ENCODE measurements at regions not wholly inside any gene's neighbourhood (a gene's known extent, or its start where the extent isn't known, plus 50 kb on each side); places are given as distances from the start of the nearest gene placed in this dataset.

DNA sequence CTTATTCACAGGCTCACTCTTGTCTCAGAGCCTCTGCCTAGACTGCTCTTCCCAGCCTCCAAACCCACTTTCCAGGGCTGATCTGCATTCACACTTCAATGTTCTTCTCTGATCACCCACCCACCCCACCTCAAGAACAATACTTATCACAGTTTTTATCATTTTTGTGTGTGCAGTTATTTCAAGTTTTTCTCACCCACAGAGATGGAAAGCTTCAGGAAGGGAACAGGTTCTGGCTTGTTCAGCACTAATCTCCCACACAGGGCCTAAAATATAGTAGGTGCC is 160.9 kb downstream of the MRPL14 start:
- TF ChIP-seq, protein P1, sequence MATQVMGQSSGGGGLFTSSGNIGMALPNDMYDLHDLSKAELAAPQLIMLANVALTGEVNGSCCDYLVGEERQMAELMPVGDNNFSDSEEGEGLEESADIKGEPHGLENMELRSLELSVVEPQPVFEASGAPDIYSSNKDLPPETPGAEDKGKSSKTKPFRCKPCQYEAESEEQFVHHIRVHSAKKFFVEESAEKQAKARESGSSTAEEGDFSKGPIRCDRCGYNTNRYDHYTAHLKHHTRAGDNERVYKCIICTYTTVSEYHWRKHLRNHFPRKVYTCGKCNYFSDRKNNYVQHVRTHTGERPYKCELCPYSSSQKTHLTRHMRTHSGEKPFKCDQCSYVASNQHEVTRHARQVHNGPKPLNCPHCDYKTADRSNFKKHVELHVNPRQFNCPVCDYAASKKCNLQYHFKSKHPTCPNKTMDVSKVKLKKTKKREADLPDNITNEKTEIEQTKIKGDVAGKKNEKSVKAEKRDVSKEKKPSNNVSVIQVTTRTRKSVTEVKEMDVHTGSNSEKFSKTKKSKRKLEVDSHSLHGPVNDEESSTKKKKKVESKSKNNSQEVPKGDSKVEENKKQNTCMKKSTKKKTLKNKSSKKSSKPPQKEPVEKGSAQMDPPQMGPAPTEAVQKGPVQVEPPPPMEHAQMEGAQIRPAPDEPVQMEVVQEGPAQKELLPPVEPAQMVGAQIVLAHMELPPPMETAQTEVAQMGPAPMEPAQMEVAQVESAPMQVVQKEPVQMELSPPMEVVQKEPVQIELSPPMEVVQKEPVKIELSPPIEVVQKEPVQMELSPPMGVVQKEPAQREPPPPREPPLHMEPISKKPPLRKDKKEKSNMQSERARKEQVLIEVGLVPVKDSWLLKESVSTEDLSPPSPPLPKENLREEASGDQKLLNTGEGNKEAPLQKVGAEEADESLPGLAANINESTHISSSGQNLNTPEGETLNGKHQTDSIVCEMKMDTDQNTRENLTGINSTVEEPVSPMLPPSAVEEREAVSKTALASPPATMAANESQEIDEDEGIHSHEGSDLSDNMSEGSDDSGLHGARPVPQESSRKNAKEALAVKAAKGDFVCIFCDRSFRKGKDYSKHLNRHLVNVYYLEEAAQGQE (IDR thresholded peaks at IDR 0.05; ENCODE audit: low read depth), result no peak
- TF ChIP-seq, protein P2, sequence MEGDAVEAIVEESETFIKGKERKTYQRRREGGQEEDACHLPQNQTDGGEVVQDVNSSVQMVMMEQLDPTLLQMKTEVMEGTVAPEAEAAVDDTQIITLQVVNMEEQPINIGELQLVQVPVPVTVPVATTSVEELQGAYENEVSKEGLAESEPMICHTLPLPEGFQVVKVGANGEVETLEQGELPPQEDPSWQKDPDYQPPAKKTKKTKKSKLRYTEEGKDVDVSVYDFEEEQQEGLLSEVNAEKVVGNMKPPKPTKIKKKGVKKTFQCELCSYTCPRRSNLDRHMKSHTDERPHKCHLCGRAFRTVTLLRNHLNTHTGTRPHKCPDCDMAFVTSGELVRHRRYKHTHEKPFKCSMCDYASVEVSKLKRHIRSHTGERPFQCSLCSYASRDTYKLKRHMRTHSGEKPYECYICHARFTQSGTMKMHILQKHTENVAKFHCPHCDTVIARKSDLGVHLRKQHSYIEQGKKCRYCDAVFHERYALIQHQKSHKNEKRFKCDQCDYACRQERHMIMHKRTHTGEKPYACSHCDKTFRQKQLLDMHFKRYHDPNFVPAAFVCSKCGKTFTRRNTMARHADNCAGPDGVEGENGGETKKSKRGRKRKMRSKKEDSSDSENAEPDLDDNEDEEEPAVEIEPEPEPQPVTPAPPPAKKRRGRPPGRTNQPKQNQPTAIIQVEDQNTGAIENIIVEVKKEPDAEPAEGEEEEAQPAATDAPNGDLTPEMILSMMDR (IDR thresholded peaks at IDR 0.05 in 2 of 3, conservative IDR thresholded peaks at IDR 0.05 in 1 of 3; ENCODE audit: borderline replicate concordance in 1 of 3, insufficient read depth in 1 of 3, low read depth in 2 of 3, low read length in 2 of 3), result no peak
- TF ChIP-seq TCF7L2 (IDR thresholded peaks at IDR 0.05; ENCODE audit: borderline replicate concordance, extremely low read depth, insufficient read depth, insufficient read length), result no peak
- TF ChIP-seq, protein P3, sequence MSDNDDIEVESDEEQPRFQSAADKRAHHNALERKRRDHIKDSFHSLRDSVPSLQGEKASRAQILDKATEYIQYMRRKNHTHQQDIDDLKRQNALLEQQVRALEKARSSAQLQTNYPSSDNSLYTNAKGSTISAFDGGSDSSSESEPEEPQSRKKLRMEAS (IDR thresholded peaks at IDR 0.05), result no peak
- TF ChIP-seq POLR2AphosphoS5 (IDR thresholded peaks at IDR 0.05; ENCODE audit: low read depth, low read length), result no peak
- no peak for TF ChIP-seq EGR1 (IDR thresholded peaks at IDR 0.05; ENCODE audit: low read depth)

Data from HCT116 (cell line).